DMS53 treated with DMSO at 0.1 percent for 48 hours (cell line): ENCODE measurements at regions not wholly inside any gene's neighbourhood (a gene's known extent, or its start where the extent isn't known, plus 50 kb on each side); places are given as distances from the start of the nearest gene placed in this dataset.
"Not testable (repeated sequence)": the region's sequence is repeated elsewhere in the genome, so short reads cannot be mapped to it uniquely, and the experiment has no call there.

Source experiments
- DNase-seq: peaks from one replicate; lab custom pipeline; 2025; ENCODE audit not compliant: unreplicated experiment; lab: John Stamatoyannopoulos, UW

- DNase-seq, result no peak
Observed at GRCh38 chr1:232364654-232365382, 265.1 kb downstream of the SIPA1L2 start.

- DNase-seq, result no peak
Observed at GRCh38 chr1:232363008-232363407, 266.9 kb downstream of the SIPA1L2 start.

- DNase-seq, result no peak
Observed at GRCh38 chr1:232357416-232357815, 272.5 kb downstream of the SIPA1L2 start.

GRCh38 chr1:232355162-232356006 is 274.5 kb downstream of the SIPA1L2 start:
- no peak for DNase-seq

- no peak for DNase-seq
Observed at GRCh38 chr1:232353001-232353400, 276.9 kb downstream of the SIPA1L2 start.

- no peak for DNase-seq
Observed at GRCh38 chr1:232352366-232352765, 277.6 kb downstream of the SIPA1L2 start.

GRCh38 chr1:232351335-232351734 is 278.6 kb downstream of the SIPA1L2 start:
- DNase-seq, result no peak

- DNase-seq, result no peak
Observed at GRCh38 chr1:232346844-232347243, 283.1 kb downstream of the SIPA1L2 start.

GRCh38 chr1:232344791-232345399 is 285.0 kb downstream of the SIPA1L2 start:
- DNase-seq, result no peak

GRCh38 chr1:232344186-232344585 is 285.7 kb downstream of the SIPA1L2 start:
- DNase-seq, result not testable (repeated sequence)

- no peak for DNase-seq
Observed at GRCh38 chr1:232340446-232340845, 289.5 kb downstream of the SIPA1L2 start.

GRCh38 chr1:232339073-232339472 is 290.9 kb downstream of the SIPA1L2 start:
- no peak for DNase-seq

GRCh38 chr1:232335741-232336293 is 294.1 kb downstream of the SIPA1L2 start:
- no peak for DNase-seq

GRCh38 chr1:232335261-232335660 is 294.7 kb downstream of the SIPA1L2 start:
- DNase-seq, result no peak

GRCh38 chr1:232334811-232335210 is 295.1 kb downstream of the SIPA1L2 start:
- DNase-seq, result no peak

- no peak for DNase-seq
Observed at GRCh38 chr1:232334246-232334645, 295.7 kb downstream of the SIPA1L2 start.

GRCh38 chr1:232333419-232333767 is 296.5 kb downstream of the SIPA1L2 start:
- no peak for DNase-seq

- not testable (repeated sequence) for DNase-seq
Observed at GRCh38 chr1:232332710-232333418, 297.1 kb downstream of the SIPA1L2 start.

- DNase-seq, result no peak
Observed at GRCh38 chr1:232329103-232329813, 300.7 kb downstream of the SIPA1L2 start.

- DNase-seq, result no peak
Observed at GRCh38 chr1:232328486-232329102, 301.3 kb downstream of the SIPA1L2 start.
